Dedifferentiated amniotic fluid mesenchymal stem cell (primary cell): ENCODE measurements at regions not wholly inside any gene's neighbourhood (a gene's known extent, or its start where the extent isn't known, plus 50 kb on each side); places are given as distances from the start of the nearest gene placed in this dataset.
"Not testable (repeated sequence)": the region's sequence is repeated elsewhere in the genome, so short reads cannot be mapped to it uniquely, and the experiment has no call there.

Experiments used
- DNase-seq: peaks from one replicate; pipeline ENCODE4 v3.0.0-alpha.2; 2016; ENCODE audit errors: extremely low spot score

DNA sequence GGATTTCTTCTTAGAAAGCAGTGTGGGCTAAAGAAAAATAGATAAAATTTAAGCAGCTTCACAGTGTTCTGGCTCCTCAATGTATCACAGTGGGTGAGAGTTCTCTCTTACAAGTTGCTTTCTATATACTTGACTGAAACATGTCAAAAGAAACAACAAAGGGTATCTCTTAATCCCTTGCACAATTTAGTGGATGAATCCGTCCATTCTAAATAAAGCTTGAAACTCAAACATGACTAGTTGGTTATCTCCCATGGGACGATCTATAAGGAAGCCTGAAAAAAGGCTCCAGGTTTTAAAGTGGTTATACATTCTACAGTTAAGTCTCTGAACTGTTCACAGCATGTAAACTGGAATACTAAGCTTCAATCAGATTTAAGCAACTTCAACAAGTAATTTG lies 993.1 kb upstream of the CNTN5 start:
- no peak for DNase-seq

- no peak for DNase-seq
These were observed 990.9 kb upstream of the CNTN5 start for GRCh38 chr11:98029832-98030231.

GRCh38 chr11:98036810-98037209 lies 983.9 kb upstream of the CNTN5 start:
- no peak for DNase-seq

DNA sequence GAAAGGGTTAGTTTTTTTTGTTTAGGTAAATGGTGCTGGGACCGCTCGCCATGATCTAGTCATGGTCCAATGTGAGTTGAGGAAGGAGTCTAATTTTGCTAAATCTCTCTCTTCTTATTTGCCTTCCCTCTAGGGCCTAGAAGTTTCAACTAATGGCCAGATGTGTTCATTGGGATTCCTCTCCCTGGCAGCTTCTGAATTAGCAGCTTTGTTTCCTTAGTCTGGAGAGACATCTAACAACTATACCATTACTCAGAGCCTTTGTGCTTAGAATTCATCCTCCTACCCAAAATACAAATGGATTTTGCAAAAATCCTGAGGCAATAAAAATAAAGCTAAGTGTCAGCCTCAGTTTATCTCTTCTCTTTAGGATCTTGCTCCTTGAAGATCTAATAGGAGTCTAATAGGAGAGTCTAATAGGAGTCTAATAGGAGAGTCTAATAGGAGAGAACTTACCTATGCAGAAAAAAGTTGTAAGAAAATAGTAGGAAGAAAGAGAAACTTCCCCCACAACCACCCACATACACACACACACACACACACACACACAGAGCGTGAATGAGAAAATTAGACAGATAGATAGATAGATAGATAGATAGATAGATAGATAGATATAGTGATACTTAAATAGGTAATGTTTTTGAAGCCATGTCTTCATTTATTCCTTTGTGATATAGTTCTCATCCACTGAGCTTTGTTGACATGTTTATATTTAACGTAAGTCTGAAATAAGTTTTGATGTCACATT lies 980.5 kb upstream of the CNTN5 start:
- DNase-seq: no peak

DNA sequence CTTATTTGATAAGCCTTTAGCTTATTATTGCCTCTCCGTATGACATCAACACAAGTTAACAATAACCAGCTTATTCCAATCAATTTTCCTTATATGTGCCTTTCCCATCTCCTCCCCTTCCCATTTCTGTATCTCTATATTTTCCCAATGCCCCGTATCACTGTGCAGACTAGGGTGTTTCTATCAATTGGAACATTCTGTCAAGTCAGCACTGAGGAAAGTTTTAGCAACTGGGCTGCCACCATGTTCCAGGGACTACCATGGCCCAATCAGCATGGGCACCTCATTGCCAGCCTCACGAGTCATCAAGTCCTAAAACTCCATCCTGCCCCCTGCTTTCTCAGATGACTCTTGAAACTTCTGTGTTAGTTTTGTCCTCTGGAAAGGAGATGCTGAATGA lies 973.1 kb upstream of the CNTN5 start:
- no peak for DNase-seq

DNA sequence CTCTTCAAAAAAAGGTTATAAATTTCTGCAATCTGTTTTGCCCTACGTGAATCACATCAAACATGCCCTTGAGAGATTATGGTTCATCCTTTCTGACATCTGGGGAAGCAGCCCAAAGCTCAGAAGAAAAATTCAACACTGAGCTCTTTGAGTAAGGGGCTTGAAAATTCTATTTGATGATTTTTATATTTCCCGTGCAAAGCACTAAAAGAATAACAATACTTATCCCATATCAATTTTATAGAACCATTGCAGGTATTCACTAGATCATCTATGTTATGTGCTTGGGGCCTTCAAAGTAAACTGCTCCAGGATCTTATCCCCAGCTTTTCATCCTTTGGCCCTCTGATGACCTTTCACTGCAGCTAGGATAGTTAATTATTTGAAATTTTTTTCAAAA lies 966.9 kb upstream of the CNTN5 start:
- DNase-seq: no peak

- DNase-seq: no peak
These were observed 963.8 kb upstream of the CNTN5 start for GRCh38 chr11:98056945-98057344.

DNA sequence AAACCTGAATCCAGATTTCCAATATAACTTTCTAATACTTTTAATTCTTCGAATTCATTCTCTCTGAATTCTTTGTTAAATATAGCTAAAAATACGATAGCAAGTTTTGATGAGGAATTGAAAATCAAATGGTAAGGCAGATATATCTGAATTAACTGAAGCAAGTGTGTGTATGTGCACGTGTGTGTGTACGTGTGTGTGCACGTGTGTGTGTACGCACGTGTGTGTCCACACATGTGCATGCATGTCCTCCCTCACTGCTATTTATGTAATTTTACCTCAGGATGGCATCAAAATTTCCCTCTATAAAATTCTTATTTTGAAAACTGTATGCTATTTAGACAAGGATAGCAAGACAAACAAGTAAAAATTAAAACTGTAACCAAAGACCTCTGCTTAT lies 961.3 kb upstream of the CNTN5 start:
- no peak for DNase-seq

- no peak for DNase-seq
These were observed 960.0 kb upstream of the CNTN5 start for GRCh38 chr11:98060759-98061158.

- no peak for DNase-seq
These were observed 958.9 kb upstream of the CNTN5 start for GRCh38 chr11:98061858-98062257.

DNA sequence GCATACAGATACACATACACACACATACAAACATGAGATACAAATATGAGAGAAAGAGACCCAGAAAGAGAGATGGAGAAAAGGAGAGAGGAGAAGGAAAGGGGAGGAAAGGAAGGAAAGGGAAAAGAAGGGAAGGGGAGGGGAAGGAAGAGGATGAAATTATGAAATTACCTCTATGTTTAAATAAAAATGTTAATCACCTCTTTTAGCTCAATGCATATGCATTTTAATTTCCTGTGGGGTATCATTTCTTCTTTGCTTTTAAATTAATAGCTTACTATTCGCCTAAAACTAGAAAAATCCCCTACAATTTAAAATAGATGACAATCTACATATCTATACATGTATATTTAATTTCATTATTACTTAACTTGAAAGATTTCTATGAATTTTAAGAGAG lies 958.0 kb upstream of the CNTN5 start:
- DNase-seq: no peak

DNA sequence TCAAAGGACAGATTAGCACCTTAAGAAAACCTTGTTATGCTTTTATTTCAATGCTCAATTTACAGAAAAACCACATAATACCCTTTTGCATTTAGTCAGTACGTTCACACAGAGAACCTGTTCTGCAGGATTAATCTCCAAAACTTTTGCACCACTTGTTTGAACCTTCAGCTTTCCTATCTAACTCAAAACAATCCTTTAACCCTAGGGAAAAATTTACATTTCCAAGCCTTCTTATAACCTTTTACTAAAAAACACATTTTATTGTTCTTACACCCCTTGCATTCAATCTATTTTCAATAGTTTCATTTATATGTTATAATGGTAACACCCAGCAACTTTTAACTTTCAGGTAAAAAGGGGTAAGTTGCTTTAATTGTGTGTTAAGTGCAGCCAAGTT lies 952.5 kb upstream of the CNTN5 start:
- no peak for DNase-seq

DNA sequence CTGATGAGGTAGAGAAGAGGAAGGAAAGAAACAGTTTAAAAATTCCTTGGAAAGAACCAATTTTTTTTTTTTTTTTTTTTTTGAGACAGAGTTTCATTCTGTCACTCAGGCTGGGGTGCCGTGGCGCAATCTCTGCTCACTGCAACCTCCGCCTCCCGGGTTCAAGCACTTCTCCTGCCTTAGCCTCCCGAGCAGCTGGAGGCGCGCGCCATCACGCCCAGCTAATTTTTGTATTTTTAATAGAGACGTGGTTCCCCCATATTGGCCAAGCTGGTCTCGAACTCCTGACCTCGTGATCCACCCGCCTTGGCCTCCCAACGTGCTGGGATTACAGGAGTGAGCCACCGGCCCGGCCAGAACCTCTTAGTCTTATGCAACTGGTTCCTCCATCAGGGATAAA lies 951.6 kb upstream of the CNTN5 start:
- not testable (repeated sequence) for DNase-seq

- no peak for DNase-seq
These were observed 950.9 kb upstream of the CNTN5 start for GRCh38 chr11:98069861-98070260.

DNA sequence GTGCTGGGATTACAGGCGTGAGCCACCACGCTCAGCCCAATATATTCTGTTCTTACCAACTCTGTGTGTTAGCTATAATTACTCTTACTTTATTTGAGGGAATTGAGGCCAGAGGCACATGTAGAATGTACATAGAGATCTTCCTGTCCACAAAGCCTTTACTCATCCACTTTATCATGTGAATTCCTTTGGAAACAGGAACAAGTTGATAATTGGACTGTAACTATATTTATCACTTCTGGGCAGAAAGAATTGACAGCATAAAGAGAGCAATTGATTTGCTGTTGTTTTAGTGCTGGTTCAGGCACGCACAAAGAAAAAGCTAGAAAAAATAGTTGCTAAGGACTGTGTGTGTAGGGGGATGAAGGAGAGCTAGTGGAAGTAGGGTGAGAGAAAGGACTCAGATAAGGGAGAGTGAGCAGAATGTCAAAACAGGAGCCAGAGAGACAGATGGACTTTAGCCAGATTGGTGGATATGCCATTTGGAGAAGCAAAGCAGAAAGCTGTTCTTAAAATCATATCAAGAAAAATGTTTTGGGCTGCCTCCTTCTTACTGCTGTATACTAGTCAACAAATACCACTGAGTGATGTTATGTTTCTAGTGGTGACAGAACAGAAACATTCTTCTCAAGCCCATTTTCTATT lies 929.8 kb upstream of the CNTN5 start:
- DNase-seq: no peak

GRCh38 chr11:98099371-98099770 lies 921.4 kb upstream of the CNTN5 start:
- no peak for DNase-seq

DNA sequence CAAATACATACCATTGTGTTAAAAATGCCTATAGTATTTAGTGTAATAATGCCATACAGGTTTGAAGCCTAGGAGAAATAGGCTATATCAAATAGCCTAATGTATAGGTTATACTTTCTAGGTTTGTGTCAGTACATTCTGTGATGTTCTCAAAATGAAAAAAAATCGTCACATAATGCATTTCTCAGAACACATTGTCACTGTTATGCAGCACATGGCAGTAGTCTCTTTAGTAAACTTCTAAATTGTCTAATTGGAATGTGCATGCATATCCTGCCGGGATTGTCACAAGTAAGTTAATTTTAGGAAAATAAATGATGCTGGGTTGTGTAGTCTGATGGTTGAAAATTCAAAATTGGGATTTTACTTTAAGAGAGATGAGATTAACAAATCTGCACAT lies 920.1 kb upstream of the CNTN5 start:
- no peak for DNase-seq

- DNase-seq: no peak
These were observed 919.4 kb upstream of the CNTN5 start for GRCh38 chr11:98101329-98101728.

- no peak for DNase-seq
These were observed 916.5 kb upstream of the CNTN5 start for GRCh38 chr11:98104249-98104648.

DNA sequence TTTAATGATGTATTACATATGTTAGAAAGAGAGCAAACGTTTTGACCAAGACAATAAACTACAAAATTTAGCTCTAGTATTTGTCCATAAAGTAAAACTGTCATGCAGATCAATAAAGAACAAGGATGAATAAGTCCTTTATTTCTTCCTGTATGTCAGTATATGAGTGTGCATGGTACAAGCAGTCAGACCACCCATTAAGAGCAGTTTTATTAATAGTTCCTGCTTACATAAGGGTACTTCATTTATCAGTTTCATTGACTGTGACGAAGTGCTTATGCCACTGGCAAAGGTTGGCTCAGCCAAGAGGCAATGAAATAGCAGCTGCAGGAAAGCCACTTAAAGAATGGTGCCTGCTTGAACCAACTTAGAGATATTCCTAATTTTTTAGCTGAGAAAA lies 913.0 kb upstream of the CNTN5 start:
- DNase-seq: no peak

DNA sequence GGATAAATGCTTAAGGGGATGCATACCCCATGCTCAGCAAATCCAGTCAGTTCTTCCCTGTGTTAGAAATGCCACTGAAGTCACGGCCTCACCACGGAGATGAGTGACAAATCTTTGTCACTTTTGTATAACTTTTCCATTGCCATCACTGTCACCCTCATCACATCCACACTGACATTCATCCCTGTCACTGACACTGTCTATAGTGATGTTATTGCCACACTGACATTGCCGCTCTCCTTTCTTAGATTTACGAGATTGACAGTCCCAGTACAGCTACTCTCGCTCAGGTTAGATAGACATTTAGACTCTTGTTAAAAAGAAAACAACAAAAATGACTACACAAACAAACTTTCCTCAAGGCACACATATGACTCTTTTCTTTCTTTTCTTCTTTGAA lies 910.7 kb upstream of the CNTN5 start:
- DNase-seq: no peak

- DNase-seq: no peak
These were observed 904.9 kb upstream of the CNTN5 start for GRCh38 chr11:98115873-98116272.

- no peak for DNase-seq
These were observed 890.6 kb upstream of the CNTN5 start for GRCh38 chr11:98130117-98130625.

DNA sequence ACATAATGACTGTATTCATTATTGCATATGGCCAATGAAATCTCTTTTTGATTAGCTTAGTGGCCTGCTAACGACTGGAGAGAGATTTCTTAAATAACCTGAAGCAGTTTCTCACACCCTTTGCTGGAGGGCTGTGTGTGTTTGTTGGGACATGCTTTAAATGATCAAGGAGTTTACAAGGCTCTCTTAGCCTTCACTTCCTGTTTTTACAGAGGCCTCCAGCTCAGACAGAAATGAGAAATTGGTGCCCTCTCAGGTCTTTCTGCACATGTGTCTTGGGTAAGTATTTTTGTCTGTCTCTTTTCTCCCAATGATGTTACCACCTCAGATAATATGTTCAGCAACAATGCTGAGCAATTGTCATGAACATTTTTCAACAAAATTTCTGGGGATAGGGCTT lies 884.4 kb upstream of the CNTN5 start:
- DNase-seq: no peak
